GM12874 (cell line): ENCODE measurements at regions not wholly inside any gene's neighbourhood (a gene's known extent, or its start where the extent isn't known, plus 50 kb on each side); places are given as distances from the start of the nearest gene placed in this dataset.

ENCODE experiments used
- CTCF ChIP-seq: IDR thresholded peaks from 2 replicates; pipeline ENCODE4 v1.5.1; 2011; ENCODE audit warnings: low read depth, mild to moderate bottlenecking, control low read depth, low read length, moderate library complexity; ENCODE audit not compliant: insufficient read depth

GRCh38 chr5:20500546-20500945 lies 512.5 kb upstream of the CDH18 start:
- no peak for TF ChIP-seq CTCF

- no peak for TF ChIP-seq CTCF
These were observed 510.9 kb upstream of the CDH18 start for GRCh38 chr5:20498926-20499325.

- no peak for TF ChIP-seq CTCF
These were observed 510.1 kb upstream of the CDH18 start for GRCh38 chr5:20498102-20498501.

- TF ChIP-seq CTCF: no peak
These were observed 509.4 kb upstream of the CDH18 start for GRCh38 chr5:20497356-20497755.

GRCh38 chr5:20494706-20495105 lies 506.7 kb upstream of the CDH18 start:
- TF ChIP-seq CTCF: no peak

GRCh38 chr5:20486826-20487225 lies 498.8 kb upstream of the CDH18 start:
- TF ChIP-seq CTCF: no peak

- no peak for TF ChIP-seq CTCF
These were observed 488.0 kb upstream of the CDH18 start for GRCh38 chr5:20476016-20476415.

GRCh38 chr5:20470997-20471396 lies 483.0 kb upstream of the CDH18 start:
- TF ChIP-seq CTCF: no peak
